Ovary (tissue), 3 donors: ENCODE measurements at regions not wholly inside any gene's neighbourhood (a gene's known extent, or its start where the extent isn't known, plus 50 kb on each side); places are given as distances from the start of the nearest gene placed in this dataset.

Experiments
- CTCF ChIP-seq, 3 donors: fragments of 450-650 bp in 2 of 3; fragments of 200-600 bp in 1 of 3; IDR thresholded peaks; one replicate each; pipeline versions ENCODE4 v1.5.1 to v1.8.0; 2016 to 2022; ENCODE audit warnings: antibody characterized with exemption in 3 of 3, mild to moderate bottlenecking in 1 of 3
- EP300 ChIP-seq: sonication (generic); formaldehyde crosslinking; IDR thresholded peaks from one replicate; pipeline ENCODE4 v1.6.1; 2017; ENCODE audit warnings: antibody characterized with exemption
- POLR2A ChIP-seq: fragments of 450-650 bp; IDR thresholded peaks from one replicate; pipeline ENCODE4 v1.6.1; 2017; ENCODE audit warnings: antibody characterized with exemption, mild to moderate bottlenecking, moderate library complexity
- donor health status: DM: no; HTN: no; CAD: no.

GRCh38 chr6:164023535-164023934 lies 609.0 kb downstream of the QKI start:
- TF ChIP-seq CTCF (IDR thresholded peaks at IDR 0.05): no peak
- no peak for TF ChIP-seq EP300
- no peak for TF ChIP-seq POLR2A
